ENCODE measurements at regions not wholly inside any gene's neighbourhood (a gene's known extent, or its start where the extent isn't known, plus 50 kb on each side); places are given as distances from the start of the nearest gene placed in this dataset.
"Not testable (repeated sequence)": the region's sequence is repeated elsewhere in the genome, so short reads cannot be mapped to it uniquely, and the experiment has no call there.

DNA sequence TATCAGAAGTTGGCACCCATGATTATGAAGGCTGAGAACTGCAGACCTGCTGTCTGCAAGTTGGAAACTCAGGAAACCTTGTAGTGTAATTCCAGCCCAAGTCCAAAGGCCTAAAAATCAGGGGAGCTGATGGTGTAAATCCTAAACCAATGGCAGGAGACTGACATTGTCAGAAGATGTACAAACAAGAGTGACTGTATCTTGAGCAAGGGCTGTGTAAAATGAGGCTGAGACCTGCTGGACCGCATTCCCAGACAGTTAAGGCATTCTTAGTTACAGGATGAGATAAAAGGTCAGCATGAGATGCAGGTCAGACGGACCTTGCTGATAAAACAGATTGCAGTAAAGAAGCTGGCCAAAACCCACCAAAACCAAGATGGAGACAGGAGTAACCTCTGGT, 147.7 kb downstream of the COG6 start:
- no peak for DNase-seq

DNA sequence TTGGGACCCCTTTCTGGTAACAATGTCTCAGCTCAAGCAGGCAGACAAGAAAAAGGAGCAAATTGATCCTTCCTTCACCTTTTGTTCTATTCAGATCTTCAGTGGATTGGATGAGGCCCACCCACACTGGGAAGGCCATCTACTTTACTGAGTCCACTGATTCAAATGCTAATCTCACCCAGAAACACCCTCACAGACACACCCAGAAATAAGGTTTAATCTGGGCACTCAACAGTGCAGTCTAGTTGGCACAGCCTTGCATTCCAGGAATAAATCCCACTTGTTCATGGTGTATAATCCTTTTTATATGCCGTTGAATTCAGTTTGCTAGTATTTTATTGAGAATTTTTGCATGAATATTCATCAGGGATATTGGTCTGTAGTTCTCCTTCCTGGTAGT, 148.4 kb downstream of the COG6 start:
- no peak for DNase-seq

DNA sequence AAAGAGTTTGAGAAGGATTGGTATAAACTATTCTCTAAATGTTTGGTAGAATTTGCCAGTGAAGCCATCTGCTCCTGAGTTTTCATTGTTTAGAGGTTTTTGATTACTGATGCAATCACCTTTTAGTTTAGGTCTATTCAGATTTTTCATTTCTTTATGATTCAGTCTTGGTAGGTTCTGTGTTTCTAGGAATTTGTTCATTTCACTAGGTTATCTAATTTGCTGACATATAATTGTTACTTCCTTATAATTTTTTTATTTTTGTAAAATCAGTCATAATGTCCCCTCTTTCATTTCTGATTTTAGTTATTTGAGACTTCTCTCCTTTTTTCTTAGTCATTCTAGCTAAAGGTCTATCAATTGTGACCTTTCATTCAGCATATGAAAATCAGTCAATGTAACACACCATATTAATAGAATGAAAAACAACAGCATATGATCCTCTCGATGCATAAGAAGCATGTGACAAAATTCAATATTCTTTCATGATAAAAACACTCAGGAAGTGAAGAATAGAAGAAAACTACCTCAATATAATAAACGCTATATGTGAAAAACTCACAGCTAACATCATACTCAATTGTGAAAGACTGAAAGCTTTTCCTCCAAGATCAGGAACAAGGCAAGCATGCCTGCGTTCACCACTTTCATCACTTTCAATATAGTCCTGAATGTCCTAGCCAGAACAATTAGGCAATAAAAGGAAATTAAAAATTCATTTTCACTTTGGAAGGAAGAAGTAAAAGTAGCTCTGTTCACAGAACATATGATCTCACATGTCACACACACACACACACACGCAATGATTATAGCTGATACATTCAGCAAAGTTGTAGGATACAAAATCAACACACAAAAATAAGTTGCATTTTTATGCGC, 149.1 kb downstream of the COG6 start:
- DNase-seq = no peak

DNA sequence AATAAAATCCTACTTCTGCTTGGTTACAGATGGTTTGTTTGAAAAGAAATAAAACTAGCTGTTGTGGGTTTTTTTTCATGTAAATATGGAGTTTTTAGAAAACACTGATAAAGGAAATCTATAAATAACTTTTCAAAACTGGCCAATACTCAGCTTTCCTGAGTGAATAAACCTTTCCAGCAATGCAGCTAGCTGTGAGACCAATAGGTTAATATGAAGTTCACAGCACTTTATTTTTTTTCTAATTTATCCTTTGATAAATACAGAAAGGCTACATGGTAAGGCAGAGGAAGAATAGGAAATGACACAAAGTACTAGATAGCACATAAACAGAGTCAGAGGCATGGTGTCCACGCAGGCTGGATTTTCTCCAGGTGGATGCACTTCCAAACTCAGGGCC, 154.0 kb downstream of the COG6 start:
- no peak for DNase-seq

DNA sequence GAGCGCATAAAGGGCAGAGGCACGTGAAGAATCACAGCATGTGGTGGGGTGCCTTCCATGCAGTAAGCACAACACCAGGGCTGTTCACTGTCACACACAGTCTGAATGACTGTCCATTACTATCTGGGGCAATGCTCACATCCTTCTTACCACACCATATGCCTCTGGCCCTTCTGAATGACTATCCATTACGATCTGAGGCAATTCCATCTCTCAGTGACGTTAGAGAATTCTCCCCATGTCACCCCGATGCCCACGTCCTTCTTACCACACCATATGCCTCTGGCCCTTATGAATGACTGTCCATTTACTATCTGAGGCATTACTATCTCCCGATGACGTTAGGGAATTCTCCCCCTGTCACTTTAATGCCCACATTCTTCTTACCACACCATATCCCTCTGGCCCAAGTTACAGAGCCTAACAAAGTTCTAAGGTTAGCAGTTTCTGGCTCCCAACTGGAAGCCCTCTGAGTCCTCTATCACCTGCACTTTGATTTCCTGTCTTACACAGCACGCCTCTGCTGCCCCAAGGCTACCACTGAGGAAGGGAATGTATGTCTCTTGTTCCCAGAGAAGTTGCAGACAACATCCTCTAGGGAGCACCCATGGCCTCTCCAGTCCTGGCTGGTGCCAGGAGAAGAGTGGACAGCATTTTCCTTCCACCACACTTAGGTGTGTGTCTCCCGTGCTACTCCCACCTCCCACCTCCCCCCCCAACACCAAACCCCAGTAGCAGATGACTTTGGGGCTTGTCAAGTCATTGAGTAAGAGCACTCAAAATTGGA, 154.8 kb downstream of the COG6 start:
- no peak for DNase-seq

DNA sequence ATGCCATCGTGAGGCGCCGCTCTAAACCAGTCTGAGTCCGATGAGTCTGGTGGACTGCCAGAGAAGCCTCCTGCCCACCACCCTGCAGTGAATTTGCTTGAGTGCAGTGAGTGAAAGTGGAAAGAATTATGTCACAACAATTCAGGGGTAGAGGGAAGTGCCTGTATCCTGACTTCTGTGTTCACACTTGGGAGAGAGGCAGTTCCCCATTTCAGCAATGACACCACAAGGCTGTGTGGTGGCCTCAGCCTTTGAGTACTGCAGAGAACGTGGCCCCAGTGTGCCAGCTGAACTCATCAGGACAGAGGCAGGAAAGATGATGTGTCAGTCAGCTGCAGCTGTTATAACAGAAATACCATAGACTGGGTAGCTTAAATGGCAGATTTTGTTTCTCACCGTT, 155.6 kb downstream of the COG6 start:
- DNase-seq = no peak

DNA sequence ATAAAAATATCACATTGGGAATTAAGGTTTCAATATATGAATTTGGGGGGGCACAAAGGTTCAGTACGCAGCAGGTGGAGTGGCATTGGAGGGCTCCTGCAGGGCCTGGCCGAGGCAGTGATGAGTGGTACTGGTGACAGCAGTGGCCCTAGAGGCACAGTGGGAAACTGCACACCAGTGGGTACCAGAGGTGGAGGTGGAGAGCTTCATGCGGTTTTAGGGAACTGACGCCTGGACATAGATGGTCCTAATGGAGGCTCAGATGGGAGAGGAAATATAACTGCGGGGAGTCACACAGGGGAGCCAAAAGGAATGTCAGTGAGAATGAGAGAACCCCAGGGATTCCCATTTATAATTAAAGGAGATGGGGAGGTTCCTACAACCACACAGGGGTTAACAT, 156.2 kb downstream of the COG6 start:
- DNase-seq = no peak

DNA sequence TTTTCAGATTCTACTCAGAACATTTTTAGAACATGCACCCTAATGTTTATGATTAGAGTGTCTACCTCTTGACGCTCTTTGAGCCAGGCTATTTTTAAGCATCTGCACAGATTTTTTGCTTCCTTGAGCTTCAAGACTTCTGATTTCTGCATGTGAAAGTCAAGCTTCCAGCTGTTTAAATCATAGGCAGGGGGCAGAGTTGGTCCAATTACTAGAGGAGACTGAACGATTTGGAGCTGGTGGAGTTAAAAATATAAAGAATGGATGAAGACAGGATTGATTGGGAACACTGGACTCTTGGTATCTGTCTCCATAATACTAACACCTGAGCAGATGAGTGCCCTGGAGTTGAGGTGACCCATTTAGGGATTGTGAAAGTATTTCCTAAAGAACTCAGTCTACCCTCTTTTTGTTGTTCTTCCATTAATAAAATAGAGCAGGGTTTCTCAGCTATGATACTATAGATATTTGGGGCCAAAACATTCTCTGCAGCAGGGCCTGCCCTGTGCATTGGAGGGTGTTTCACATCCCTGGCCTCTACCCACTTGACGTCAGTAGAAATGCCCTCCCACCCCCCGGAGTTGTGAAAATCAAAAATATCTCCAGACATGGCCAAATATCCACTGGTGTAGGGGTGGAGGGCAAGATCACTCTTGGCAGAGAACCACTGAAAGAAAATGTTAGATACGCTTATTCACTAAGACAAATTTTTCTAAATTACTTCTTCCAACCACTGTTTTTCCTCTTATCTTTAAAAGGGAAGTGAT, 160.1 kb downstream of the COG6 start:
- DNase-seq = no peak

DNA sequence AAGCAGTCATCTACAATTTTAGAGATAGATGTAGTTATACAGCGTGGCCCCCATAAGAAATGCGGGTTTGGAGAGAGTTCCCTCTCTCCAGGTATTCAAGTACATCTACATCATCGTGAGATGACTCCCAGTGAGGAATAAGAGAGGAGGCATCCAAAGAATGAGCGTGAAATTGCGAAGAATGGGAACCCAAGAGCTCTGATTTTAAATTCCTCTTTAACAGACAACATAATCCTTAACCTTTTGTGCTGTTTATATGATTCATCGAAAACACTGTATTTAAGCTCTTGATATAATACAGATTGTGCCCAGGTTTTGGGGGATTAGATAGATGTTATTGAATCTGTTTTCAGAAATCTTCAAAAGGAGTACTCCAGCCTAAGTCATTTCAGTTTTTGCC, 161.5 kb downstream of the COG6 start:
- no peak for DNase-seq

DNA sequence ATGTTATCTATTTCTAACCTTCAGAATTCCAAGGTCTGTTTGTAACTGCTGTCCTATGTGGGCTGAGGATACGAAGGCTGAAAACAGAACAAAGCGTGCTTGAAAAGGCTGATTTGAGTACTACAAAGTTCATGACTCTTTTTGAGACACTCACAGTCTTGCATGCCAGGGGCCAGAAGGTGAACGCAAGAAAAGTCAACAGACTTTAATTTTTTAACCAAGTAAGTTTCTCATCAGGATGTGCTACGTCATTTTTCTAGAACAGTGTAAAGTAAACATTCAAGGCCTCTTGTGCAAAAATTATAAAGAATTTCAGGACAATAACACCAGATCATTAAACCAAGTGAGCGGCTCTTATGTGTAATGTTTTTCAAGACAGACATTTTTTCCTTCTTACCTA, 163.5 kb downstream of the COG6 start:
- DNase-seq = no peak

DNA sequence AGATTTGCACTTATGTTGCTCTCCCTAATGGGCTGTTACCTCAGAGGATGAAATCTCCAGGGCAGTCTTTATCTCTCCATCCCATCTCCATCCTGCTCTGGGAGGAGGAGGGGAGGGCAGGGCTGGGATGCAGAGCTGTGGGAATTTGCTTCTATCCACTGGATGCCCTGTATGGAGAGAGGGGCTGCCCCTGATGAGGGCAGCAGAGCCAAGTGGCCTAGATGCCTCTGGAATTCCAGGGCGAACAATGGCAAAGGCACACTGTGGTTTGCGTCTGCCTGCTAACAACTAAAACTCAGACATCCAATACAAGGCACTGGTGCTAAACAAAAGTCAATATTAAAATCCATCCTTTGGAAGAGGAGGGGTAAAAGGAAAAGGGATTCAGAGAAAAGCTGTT, 165.1 kb downstream of the COG6 start:
- DNase-seq = no peak

DNA sequence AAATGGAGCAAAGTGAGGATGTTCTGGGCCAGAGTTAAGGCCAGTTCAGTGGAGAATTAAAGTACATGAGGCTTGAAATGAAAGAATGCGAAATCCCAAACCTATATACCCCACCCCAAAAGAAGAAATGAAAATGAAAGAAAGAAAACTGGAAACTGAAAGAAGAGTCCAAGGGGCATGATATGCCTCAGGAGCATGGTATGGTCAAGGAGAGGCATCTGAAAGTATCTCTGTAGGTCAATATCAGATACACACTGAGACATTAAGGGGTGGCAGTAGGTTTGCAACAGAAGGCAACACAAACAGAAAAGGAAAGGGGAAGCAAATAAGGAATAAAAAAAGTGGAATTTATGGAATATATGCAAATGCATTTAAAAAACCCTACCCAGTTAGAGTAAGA, 166.5 kb downstream of the COG6 start:
- no peak for DNase-seq

DNA sequence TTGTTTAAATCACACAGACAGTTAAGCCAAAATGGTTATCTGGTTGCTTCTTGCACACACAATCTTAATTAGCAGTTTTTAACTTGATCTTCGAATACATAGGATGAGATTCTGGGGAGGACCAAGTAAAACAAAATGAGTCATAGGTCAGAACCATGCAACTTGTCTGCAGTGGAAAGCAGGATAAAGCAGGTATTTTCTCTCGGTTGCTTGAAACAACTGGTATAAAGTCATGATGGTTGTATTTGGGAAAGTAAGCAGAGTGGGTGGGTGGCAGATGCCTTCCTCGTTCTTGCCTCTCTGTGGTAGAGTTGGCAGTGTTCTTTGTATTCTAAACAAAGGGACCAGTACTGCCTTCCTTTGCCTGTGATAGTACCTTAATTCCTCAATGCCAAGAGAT, 167.0 kb downstream of the COG6 start:
- no peak for DNase-seq

DNA sequence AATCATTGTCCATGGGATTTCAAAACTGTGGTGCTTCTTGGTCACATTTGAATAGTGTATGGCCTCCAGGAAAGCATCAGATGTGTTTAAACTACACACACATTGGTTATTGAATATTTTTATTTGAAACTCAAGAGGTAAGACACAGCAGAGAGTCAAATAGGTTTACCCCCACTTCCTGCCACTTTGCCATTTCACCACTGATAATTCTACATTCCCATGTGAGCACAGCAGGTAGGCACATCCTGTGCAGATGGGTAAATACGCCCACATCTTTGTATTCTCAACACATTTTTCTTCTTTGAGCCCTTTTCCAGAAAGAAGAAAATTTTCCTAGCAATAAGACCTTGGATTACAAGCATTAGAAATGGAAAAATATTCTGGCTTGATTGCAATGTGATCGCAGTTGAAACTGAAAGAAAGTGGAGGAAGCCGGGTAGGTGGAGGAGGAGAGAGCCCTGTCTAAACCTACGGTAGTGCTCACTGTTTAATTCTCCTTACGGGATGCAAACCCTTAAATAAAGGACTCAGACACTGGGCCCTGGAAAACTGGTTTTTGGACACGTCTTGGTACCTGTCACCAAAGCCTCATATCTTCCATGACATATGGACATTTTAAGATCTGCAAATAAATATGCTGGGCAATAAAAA, 167.7 kb downstream of the COG6 start:
- no peak for DNase-seq

DNA sequence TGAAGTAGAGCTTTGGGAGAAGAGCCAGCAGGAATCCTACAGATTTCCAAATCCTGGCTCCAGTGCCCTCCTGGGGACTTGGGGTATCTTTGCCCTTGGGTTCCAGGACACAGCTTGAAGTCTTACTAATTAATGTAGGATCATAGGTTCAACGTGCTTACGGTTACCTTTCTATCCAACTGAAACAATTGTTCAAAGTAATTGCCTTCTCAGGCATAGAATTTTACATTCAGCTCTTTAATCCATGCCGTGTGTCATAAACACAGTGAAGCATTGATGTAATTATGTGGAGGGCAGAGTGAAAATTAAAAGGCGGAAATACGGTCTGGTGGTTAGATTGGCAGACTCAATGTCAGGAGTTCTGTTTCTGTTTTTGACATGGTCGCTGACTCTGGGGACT, 170.4 kb downstream of the COG6 start:
- no peak for DNase-seq

DNA sequence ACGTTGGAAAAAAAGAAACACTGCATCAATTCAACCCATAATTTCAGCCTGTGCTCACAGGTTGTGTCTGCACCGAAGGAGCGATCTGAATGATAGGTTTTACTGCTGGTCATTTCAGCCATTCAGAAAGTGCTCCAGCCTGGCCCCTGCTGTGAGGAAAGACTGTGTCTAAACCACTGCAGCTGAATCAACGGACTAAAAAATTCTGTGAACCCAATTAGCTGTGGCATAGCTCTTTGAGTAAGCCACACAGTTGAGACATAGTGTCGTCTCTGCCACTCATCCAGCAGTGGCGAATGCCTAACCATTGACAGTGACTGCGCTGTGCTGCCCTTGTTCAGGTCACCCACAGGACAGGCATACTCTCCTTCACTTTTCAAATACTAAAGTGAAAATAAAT, 179.8 kb downstream of the COG6 start:
- no peak for DNase-seq

DNA sequence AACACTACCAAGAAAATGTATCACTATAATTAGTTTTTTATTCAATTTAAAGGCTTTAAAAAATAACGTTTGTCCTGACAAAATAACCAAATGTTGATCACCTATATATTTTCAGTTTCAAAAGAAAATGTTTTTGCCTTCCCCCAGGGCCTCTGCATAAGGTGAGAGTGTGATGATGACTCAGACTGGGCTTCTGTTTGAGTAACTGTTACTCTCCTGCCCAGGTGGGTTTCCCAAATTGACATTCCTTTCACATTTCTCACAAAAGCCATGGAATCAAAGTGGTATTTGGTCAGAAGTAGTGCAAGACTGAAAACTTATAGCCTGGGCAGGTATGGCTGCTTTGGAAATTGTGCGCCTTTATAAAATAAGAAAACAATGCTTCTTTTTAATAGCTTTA, 180.6 kb downstream of the COG6 start:
- no peak for DNase-seq

DNA sequence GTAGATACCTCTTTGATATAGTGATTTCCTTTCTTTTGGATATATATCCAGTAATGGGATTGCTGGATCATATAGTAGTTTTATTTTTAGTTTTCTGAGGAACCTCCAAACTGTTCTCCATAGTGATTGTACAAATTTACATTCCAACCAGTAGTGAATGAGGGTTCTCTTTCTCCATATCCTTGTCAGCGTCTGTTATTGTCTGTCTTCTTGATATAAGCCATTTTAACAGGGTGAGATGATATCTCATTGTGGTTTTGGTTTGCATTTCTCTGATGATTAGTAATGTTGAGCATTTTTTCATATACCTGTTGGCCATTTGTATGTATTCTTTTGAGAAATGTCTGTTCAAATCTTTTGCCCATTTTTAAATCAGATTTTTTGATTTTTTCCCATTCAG, 182.4 kb downstream of the COG6 start:
- not testable (repeated sequence) for DNase-seq

DNA sequence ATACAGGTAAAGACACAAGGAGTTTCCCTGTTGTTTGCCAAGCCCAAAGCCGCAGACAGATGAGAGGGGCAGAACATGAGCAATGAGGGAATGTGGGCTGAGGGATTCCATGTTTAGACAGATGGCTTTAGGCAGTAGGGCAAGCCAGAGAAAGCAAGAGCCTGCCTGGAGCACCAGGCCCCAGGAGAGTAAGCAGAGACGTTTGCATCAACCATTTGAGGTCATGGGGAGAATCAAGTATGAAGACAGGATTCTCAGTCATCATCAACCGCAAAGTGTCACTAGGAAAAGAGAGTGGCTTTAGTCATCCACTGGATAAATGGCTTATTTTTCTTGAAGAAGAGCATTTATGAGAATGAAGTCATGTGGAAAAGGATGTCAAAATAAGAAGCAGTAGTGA, 184.7 kb downstream of the COG6 start:
- no peak for DNase-seq

DNA sequence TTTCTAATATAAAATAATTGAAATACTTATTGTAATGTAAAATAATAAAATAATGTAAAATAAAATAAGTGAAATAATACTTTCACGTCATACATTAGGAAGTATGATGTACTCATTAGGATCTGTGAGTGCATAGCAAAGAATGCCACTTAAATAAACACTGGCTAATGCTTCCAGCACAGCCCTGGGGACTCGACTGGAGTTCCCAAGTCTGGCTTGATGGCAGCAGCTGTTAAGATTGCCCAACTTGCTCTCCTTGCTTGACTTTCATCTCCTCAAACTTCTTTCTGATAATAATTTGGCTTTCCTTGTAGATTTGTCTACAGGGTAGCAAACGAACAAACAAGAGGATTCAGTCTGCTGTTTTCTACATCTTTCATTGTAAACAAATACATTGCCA, 191.9 kb downstream of the COG6 start:
- DNase-seq = no peak

DNA sequence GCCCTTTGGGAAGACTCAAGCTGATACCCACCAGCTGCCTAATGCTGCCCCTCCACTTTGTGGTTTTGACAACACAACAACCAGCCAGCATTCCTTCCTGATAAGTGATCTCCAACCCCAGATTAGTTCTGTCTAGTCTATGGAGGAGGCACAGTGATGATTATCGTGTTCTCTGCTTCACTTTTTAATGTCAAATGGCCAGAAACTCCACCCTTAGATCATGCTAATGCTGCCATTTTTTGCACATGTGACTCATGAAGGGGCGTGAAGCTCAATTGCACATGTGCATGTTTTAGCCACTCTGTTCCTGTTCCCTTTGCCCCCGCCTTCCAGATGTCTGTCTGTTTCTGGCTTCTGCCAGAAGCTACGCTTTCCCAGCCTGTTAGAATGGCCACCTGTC, 199.8 kb downstream of the COG6 start:
- no peak for DNase-seq

DNA sequence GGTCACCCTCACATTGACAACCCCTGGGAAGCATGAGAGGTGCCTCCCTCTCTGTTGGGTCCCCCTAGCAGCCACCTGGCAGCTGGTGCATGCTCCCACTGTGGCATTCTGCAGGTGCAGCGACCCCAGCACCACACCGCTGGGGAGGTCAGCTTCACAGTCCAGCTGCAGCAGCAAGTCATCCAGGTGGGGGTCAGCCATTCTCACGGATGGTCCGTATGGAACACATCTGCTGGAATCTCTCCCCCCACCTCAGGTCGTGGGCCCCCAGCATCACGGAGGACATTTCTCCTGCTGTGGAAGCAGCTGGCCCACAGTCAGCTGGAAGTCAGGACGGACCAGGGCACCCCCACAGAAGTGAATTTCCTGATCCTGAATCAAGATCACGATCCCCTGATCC, 201.3 kb downstream of the COG6 start:
- no peak for DNase-seq

DNA sequence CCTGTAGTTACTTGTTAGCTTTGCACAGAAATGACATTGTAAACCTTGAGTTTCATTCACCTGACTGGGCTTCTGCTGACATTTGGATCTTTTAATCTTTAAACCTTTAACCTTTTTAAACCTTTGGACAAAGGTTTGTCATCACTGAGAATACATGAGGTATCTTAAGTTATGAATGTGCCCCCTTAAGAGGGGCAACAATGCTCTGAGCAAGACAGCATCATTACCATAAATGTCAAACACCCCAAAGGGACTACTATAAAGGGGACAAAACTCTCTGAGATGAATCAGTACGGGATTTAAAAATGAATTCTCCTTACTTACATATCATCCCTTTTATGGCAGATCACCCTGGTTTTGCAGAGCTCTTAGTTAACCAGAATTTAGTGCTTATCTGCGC, 203.3 kb downstream of the COG6 start:
- no peak for DNase-seq

Data from SHP77 treated with DMSO at 0.1 percent for 48 hours (cell line).